ENCODE measurements at regions not wholly inside any gene's neighbourhood (a gene's known extent, or its start where the extent isn't known, plus 50 kb on each side); places are given as distances from the start of the nearest gene placed in this dataset.
A peak's percentile ranks its signal among the peaks of the same experiment; 100 is the strongest.

DNA sequence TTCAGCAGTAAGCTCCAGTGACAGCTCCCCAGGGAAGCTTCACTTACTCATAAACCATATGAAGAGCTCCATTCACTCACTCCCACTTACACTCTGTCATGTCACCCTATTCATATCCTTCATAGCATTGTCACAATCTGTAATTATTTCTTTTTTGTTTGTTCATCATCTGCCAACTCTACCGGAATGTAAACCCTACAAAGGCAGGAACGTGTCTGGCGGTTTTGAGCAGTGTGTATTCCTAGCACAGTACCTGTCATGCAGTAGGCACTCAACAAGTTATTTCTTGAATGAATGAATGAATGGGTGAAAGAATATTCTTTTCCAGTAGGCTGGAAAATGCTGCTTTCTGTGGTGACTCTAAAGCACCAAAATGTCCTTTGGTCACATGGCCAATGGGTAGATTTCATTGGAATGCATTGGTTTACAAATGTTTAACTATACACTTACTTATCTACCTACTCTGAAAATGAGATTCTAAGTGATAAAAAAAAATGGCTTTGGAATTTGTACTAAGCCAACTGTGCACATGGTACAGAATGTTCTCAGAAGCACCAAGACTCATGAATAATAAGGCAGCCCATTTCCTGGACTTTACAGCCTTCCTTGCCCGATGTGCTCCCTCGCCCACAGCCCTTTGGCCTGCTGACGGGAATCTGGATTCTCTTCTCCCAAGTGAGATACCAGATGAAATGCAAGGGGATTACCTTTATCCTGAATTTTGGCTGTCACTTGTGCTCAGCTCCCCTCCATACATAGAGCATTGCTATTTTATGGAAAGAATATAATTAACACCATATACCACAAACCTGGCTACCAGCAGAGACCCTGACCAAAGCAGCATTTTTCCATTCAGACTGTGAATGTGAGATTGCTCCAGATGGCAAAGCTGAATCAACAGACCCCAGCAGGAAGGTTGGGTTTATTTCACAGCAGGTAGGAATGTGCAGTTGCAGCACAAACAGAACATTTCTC, 273.3 kb downstream of the ALDH8A1 start:
- FAIRE-seq: no peak
- no peaks in the 10 kb centered on the region for H3K36me3 ChIP-seq (ENCODE audit: control insufficient read depth in 2 of 4, insufficient read depth in 4 of 4, low read length in 3 of 4)
- ChIA-PET CTCF (ENCODE audit: partially characterized antibody) (interaction anchor here (0.5 to 1.9 kb wide), 5 partner anchors 36 to 613 kb away, joined by 3 to 5 read pairs (median 3); no protein-coding TSS in a partner anchor), POLR2A (ENCODE audit: partially characterized antibody) (interaction anchor here (0.7 kb wide), 1 partner anchor 153 kb away, joined by 4 read pairs; no protein-coding TSS in a partner anchor)
- H3K79me2 ChIP-seq (ENCODE audit: control insufficient read depth in 1 of 2, insufficient read depth in 2 of 2, low read length in 2 of 2): no peaks in the 10 kb centered on the region
- no peak overlapping the region for H4K8ac ChIP-seq (ENCODE audit: extremely low read depth, insufficient read depth, low read length)
- H4K20me1 ChIP-seq (replicated peaks in 1 of 2; ENCODE audit: control insufficient read depth in 1 of 2, insufficient read depth in 2 of 2, low read length in 2 of 2): no peaks in the 10 kb centered on the region
- no peak overlapping the region for H3K4ac ChIP-seq (replicated peaks; ENCODE audit: insufficient read length, low read depth, low read length)
- H2BK12ac ChIP-seq (ENCODE audit: low read depth, low read length): no peak overlapping the region
- H2AFZ ChIP-seq (ENCODE audit: low read length): no peak overlapping the region
- no peak overlapping the region for H3K18ac ChIP-seq (ENCODE audit: extremely low read depth, low read length)
- H3K23me2 ChIP-seq (ENCODE audit: low read depth, low read length): no peaks in the 10 kb centered on the region
- no peak overlapping the region for H2BK20ac ChIP-seq (ENCODE audit: low read length)
- no peaks in the 10 kb centered on the region for H3K27me3 ChIP-seq (replicated peaks in 1 of 4; ENCODE audit: control insufficient read depth in 3 of 4, extremely low read depth in 1 of 4, insufficient read depth in 3 of 4, low read length in 3 of 4)
- H4K5ac ChIP-seq (ENCODE audit: insufficient read length, low read depth, low read length): no peak overlapping the region
- WGBS, 2 experiments (ENCODE audit: extremely low coverage in 1 of 2, insufficient coverage in 1 of 2, insufficient read length in 1 of 2, insufficient replicate concordance in 2 of 2, low coverage in 1 of 2, low lambda C conversion rate in 2 of 2, missing lambda C conversion rate in 1 of 2): 89% methylated on average over 6 of the region's 6 CpGs; no CpG with 5 or more reads in 1 of the 2 experiments
- no peak overlapping the region for H3K27ac ChIP-seq (ENCODE audit: low read depth, low read length)
- H2BK5ac ChIP-seq (ENCODE audit: low read depth, low read length): no peak overlapping the region
- DNase-seq (ENCODE audit: low read depth in 1 of 2, low spot score in 2 of 2): no peak
- peak overlapping the region; percentile 89; the same call in 1 of the 2 replicates for H2BK15ac ChIP-seq (ENCODE audit: low read length)
- no peak overlapping the region for H2BK120ac ChIP-seq (replicated peaks; ENCODE audit: low read depth, low read length)
- no peak overlapping the region for H3K9ac ChIP-seq (replicated peaks in 1 of 4; ENCODE audit: extremely low read depth in 1 of 4, low read depth in 3 of 4, low read length in 3 of 4)
- H3K4me1 ChIP-seq (replicated peaks in 1 of 4; ENCODE audit: control insufficient read depth in 3 of 4, insufficient read depth in 4 of 4, low read length in 3 of 4): peaks cover 0 to 5% (median 2%) of the 10 kb centered on the region in 4 experiments; a peak in 4 of 7 replicates
- no peak overlapping the region for H3K56ac ChIP-seq (replicated peaks; ENCODE audit: insufficient read length, low read depth, low read length)
- no peak overlapping the region for H3K4me3 ChIP-seq (ENCODE audit: extremely low read depth in 1 of 4, insufficient read depth in 2 of 4, low read depth in 3 of 4, low read length in 4 of 4)
- no peak overlapping the region for H3K23ac ChIP-seq (ENCODE audit: insufficient read length)
- no peak overlapping the region for H2AK5ac ChIP-seq (ENCODE audit: low read depth, low read length)
- no peaks in the 10 kb centered on the region for H3K79me1 ChIP-seq (ENCODE audit: low read depth, low read length)
- H3K9me3 ChIP-seq (ENCODE audit: insufficient read depth in 2 of 2, low read depth in 1 of 2, low read length in 1 of 2): no peaks in the 10 kb centered on the region
- no peak overlapping the region for H3K4me2 ChIP-seq (ENCODE audit: insufficient read depth in 1 of 2, low read depth in 2 of 2, low read length in 2 of 2)
- no peak overlapping the region for H4K91ac ChIP-seq (replicated peaks; ENCODE audit: insufficient read length, low read length)
- no peak overlapping the region for H3K14ac ChIP-seq (ENCODE audit: insufficient read length)
- TF ChIP-seq, protein P1, sequence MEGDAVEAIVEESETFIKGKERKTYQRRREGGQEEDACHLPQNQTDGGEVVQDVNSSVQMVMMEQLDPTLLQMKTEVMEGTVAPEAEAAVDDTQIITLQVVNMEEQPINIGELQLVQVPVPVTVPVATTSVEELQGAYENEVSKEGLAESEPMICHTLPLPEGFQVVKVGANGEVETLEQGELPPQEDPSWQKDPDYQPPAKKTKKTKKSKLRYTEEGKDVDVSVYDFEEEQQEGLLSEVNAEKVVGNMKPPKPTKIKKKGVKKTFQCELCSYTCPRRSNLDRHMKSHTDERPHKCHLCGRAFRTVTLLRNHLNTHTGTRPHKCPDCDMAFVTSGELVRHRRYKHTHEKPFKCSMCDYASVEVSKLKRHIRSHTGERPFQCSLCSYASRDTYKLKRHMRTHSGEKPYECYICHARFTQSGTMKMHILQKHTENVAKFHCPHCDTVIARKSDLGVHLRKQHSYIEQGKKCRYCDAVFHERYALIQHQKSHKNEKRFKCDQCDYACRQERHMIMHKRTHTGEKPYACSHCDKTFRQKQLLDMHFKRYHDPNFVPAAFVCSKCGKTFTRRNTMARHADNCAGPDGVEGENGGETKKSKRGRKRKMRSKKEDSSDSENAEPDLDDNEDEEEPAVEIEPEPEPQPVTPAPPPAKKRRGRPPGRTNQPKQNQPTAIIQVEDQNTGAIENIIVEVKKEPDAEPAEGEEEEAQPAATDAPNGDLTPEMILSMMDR (IDR thresholded peaks at IDR 0.05; ENCODE audit: control extremely low read depth in 1 of 3, insufficient read depth in 1 of 3, low read depth in 1 of 3, low read length in 3 of 3): no peak
- TF ChIP-seq CHD2 (IDR thresholded peaks at IDR 0.05; ENCODE audit: low read length) (no peak), CEBPB (IDR thresholded peaks at IDR 0.05; ENCODE audit: low read depth, low read length) (no peak), FOSL1 (IDR thresholded peaks at IDR 0.05; ENCODE audit: insufficient read depth, low read depth, low read length) (no peak), ATF3 (IDR thresholded peaks at IDR 0.05; ENCODE audit: insufficient read depth, low read depth, low read length) (no peak), USF2 (IDR thresholded peaks at IDR 0.05; ENCODE audit: low read length) (no peak), POLR2A (IDR thresholded peaks at IDR 0.05; ENCODE audit: control extremely low read depth in 1 of 2, low read depth in 2 of 2, low read length in 2 of 2) (no peak), SRF (IDR thresholded peaks at IDR 0.05; ENCODE audit: low read depth, low read length) (no peak)
